ENCODE measurements at regions not wholly inside any gene's neighbourhood (a gene's known extent, or its start where the extent isn't known, plus 50 kb on each side); places are given as distances from the start of the nearest gene placed in this dataset.

GRCh38 chr6:6512711-6513110 lies 75.8 kb upstream of the LY86 start:
- ATAC-seq (ENCODE audit: low FRiP score) (no peak), DNase-seq (ENCODE audit: low spot score) (no peak)
- TF ChIP-seq, protein P1, sequence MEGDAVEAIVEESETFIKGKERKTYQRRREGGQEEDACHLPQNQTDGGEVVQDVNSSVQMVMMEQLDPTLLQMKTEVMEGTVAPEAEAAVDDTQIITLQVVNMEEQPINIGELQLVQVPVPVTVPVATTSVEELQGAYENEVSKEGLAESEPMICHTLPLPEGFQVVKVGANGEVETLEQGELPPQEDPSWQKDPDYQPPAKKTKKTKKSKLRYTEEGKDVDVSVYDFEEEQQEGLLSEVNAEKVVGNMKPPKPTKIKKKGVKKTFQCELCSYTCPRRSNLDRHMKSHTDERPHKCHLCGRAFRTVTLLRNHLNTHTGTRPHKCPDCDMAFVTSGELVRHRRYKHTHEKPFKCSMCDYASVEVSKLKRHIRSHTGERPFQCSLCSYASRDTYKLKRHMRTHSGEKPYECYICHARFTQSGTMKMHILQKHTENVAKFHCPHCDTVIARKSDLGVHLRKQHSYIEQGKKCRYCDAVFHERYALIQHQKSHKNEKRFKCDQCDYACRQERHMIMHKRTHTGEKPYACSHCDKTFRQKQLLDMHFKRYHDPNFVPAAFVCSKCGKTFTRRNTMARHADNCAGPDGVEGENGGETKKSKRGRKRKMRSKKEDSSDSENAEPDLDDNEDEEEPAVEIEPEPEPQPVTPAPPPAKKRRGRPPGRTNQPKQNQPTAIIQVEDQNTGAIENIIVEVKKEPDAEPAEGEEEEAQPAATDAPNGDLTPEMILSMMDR (IDR thresholded peaks at IDR 0.05) = no peak

DNA sequence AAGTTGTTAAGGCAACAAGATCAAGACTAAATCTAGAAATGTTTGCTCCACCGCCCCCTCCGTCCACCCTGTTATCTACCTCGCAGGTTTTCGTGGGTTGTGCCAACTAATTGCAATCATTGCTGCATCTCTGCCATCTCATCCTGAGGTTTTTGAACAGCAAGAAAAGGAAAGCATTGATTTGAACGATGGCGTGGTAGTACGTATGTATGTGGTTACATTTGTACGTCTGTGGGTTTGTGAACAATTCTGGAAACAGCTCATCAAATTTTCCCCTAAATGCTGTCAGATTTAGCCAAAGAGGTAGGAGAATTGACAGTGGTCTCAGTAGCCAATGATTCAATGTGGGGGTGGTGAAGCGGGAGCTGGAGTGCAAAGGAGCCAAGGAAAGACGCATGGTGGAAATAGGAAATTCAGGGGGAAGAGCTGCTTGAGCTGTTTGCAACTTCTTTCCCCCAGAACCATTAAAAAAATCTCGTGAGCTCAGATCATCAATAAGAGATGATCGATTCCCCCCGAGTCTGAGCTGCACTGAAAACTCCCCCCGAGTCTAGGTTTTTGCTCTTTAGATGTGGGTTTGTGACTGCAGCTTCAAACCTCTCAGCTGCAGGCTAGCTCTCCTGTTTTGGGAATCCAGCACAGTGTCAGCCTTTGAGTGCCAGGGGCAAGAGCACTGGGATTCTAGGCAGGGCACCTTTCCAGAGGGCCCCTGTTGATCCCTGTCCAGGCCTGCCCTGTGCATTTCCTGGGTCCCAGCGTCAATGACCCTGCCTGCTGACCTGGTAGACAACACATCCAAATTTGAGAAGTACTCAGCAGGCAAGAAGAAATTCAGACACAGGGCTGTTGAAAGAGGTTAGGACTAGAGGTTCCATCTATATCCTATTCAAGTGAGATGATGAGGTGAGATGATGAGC lies 72.6 kb upstream of the LY86 start:
- DNase-seq (ENCODE audit: low spot score) (no peak), ATAC-seq (ENCODE audit: low FRiP score) (no peak)
- TF ChIP-seq, protein P1 (IDR thresholded peaks at IDR 0.05) = no peak

DNA sequence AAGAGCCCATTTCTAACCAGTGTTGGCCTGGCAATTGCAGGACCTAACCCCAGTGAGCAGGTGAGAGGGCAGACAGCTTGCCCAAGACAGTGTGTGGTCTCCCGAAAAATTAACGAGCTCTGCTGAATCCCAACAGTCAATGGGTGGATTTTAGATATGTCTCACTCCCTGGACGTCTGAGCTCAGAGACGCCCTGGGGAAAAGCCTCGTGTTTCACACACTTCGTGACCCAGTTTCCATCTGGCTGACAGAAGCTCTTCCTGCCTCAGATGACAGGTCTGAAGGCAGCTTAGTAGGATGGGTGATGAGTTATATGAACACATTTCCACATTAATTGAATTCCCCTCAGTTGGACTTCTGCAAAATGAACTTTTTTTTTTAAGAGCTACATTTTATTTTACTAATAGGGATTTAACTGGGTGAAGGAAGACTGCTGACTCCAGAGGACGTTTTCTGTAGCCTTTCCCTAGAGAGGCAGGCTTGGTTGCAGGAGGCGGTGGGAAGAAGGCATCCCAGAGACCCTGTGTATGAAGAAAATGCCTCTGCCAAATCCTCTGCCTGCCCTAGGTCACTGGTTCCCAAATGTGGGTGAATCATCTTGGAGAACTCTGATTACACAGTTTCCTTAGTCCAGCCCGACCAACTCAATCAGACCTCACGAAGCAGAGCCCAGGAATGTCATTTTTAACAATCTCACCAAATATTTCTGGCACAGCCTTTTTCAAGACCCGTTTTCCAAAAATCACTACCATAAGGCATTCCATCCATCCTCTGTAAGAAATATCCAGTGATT lies 71.7 kb upstream of the LY86 start:
- no peak for DNase-seq (ENCODE audit: low spot score)
- ATAC-seq (ENCODE audit: low FRiP score) = no peak
- TF ChIP-seq, protein P1 (IDR thresholded peaks at IDR 0.05) = no peak

GRCh38 chr6:6518631-6519427 lies 69.7 kb upstream of the LY86 start:
- DNase-seq (ENCODE audit: low spot score) (no peak), ATAC-seq (ENCODE audit: low FRiP score) (no peak)

DNA sequence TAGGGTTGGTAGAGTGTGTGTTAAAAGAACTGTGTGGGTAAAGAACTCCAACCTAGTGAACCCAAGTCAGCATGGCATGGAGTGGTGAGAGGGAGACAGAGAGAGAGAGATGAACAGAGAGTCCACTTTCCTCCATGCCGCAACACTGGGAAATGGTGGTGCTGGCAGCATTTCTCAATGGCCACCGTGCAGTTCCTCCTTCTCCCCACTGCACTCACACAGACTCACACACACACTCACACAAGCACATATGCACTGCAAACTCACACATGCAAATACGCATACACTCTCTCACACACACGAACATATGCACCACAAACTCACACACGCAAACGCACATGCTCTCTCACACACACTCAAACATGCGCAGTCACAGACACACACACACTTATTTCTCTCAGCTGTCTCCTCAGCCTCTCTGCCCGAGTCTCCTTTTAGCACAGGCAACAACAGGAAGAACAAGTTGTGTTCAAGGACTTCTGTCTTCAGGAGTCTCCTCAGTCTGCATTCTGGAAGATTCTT lies 66.5 kb upstream of the LY86 start:
- DNase-seq (ENCODE audit: low spot score) = no peak
- TF ChIP-seq, protein P1 (IDR thresholded peaks at IDR 0.05) = no peak
- no peak for ATAC-seq (ENCODE audit: low FRiP score)

More at GRCh38 chr6:6518631-6519427, 69.7 kb upstream of the LY86 start:
- TF ChIP-seq, protein P1 (IDR thresholded peaks at IDR 0.05) = no peak

DNA sequence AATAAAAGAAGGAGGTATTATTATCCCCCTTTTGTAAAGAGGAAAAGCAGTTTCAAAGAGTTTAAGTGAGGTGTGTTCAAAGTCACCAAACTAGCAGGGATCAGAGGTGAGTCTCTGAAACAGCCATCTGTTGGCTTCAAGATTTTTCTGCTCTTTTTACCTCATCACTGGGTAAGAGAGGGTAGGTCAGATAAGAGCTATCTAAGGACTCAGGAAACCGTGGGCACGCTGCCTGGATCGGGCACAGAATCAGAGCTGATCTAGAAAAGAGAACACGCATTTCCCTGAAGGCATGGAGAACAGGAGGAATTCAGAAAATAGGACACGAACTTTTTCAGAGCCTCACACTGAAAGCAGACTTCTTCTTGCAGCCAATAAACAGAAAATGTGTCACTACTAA lies 65.8 kb upstream of the LY86 start:
- TF ChIP-seq, protein P1 (IDR thresholded peaks at IDR 0.05) = no peak
- DNase-seq (ENCODE audit: low spot score) (no peak), ATAC-seq (ENCODE audit: low FRiP score) (no peak)
